ENCODE measurements at regions not wholly inside any gene's neighbourhood (a gene's known extent, or its start where the extent isn't known, plus 50 kb on each side); places are given as distances from the start of the nearest gene placed in this dataset.

- TF ChIP-seq FOXM1 (IDR thresholded peaks at IDR 0.05; ENCODE audit: low read depth, low read length) (0 out of 2 replicates have a peak, but pooled peaks have one; percentile 37), MAX (IDR thresholded peaks at IDR 0.05; ENCODE audit: low read depth, low read length) (no peak), EP300 (IDR thresholded peaks at IDR 0.05; ENCODE audit: borderline replicate concordance in 1 of 2, control insufficient read depth in 1 of 2, low read depth in 2 of 2, low read length in 2 of 2) (no peak), SUZ12 (IDR thresholded peaks at IDR 0.05; ENCODE audit: unreplicated experiment) (no peak), PKNOX1 (IDR thresholded peaks at IDR 0.05) (peak; percentile 30; the same call in 1 of the 2 replicates), CTCF (IDR thresholded peaks at IDR 0.05 in 2 of 3, conservative IDR thresholded peaks at IDR 0.05 in 1 of 3; ENCODE audit: control insufficient read depth in 2 of 3, extremely low read depth in 1 of 3, insufficient read depth in 1 of 3, low read depth in 3 of 3, low read length in 3 of 3) (no peak), MYC (IDR thresholded peaks at IDR 0.05; ENCODE audit: insufficient read depth, insufficient read length, insufficient replicate concordance, low read length, severe bottlenecking) (no peak), ZNF687 (IDR thresholded peaks at IDR 0.05) (no peak), HSF1 (IDR thresholded peaks at IDR 0.05; ENCODE audit: low read depth, low read length) (no peak), GABPA (IDR thresholded peaks at IDR 0.05; ENCODE audit: low read depth) (no peak), TCF3 (IDR thresholded peaks at IDR 0.05; ENCODE audit: borderline replicate concordance, insufficient read depth, low read depth, low read length) (no peak), ETV6 (conservative IDR thresholded peaks at IDR 0.05 in 1 of 2, IDR thresholded peaks at IDR 0.05 in 1 of 2; ENCODE audit: borderline replicate concordance in 1 of 2, low read depth in 1 of 2) (no peak), PRDM15 (CRISPR knock-in tag; IDR thresholded peaks at IDR 0.05) (no peak), GATAD2B (conservative IDR thresholded peaks at IDR 0.05; ENCODE audit: low read depth) (no peak), TBL1XR1 (IDR thresholded peaks at IDR 0.05; ENCODE audit: low read depth, low read length) (no peak), RBBP5 (conservative IDR thresholded peaks at IDR 0.05) (no peak)
Measured at GRCh38 chr5:159424123-159424522, 93.8 kb upstream of the IL12B start (continued).

Data from GM12878 (cell line).